ENCODE measurements at regions not wholly inside any gene's neighbourhood (a gene's known extent, or its start where the extent isn't known, plus 50 kb on each side); places are given as distances from the start of the nearest gene placed in this dataset.

DNA sequence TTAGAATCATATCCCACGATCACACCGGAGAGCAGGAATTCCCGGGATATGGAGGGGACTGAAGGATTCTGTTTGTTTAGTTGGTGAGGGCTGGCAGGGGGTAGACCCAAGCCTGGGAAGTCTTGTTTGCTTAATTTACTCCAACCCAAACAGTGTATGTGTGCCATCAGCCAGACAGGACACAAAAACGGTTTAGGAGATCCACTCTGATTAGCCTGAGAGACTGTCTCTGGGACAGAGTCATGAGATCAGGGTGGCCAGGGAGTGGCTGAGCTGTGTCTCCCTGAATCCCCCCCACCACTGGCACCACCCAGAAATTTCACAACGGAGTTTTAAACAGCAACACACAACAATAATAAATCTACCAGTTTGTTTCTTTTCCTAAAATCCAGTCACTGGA, 127.0 kb downstream of the RBFOX3 start:
- no peak overlapping the region for H3K4me3 Mint-ChIP-seq
- CTCF ChIA-PET: no interaction called here
- no peak overlapping the region for H3K27ac Mint-ChIP-seq
- H3K4me1 Mint-ChIP-seq (ENCODE audit: low read depth): no peaks in the 10 kb centered on the region
- POLR2A ChIA-PET: interaction anchor here (0.5 kb wide), 1 partner anchor 307 kb away, joined by 4 read pairs; no protein-coding TSS in a partner anchor
- no peaks in the 10 kb centered on the region for H3K9me3 Mint-ChIP-seq (ENCODE audit: insufficient read depth)
- H3K27me3 Mint-ChIP-seq (ENCODE audit: low read depth): peaks cover 28% of the 10 kb centered on the region
- H3K36me3 Mint-ChIP-seq (ENCODE audit: low read depth): no peaks in the 10 kb centered on the region
- DNase-seq (no peak), ATAC-seq (no peak)

DNA sequence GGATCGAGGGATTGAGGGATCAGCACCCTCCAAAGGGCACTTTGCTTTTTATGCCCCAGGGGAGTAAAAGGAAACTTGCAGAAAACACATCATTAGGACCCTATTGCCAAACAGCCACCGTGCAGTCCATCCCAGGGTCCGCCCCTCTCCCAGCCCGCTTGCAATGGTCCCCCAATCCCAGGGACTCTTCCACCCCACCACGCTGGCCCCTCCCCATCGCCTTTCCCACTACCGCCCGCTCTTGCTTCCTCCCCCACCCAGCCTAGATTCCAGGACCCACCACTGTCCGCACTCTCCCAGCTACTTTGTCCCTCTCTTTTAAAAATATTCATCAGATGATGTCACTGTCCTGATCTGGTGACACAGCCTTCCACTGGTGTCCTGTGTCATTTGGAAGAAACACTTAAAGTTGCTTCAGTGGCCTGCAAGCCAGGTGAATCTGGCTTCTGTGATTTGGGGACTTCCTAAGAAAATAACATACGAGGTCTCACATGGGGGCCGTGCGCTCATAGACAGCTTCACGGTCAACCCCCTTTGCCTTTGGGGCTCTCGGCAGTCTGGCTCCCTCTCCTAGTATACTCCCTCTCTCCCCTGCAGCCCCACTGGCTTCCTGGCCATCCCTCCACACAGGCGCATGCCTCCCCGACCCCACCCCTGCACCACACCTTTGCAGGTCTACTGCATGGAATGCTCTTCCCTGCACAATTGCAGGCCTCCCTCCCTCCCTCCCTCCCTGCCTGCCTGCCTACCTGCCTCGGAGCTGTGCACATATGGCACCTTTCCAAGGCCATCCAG, 127.9 kb downstream of the RBFOX3 start:
- ChIA-PET CTCF (no interaction called here), POLR2A (no interaction called here)
- ATAC-seq (no peak), DNase-seq (no peak)
- Mint-ChIP-seq H3K4me3 (no peak overlapping the region), H3K9me3 (ENCODE audit: insufficient read depth) (no peaks in the 10 kb centered on the region), H3K27me3 (ENCODE audit: low read depth) (peaks cover 28% of the 10 kb centered on the region), H3K36me3 (ENCODE audit: low read depth) (no peaks in the 10 kb centered on the region), H3K27ac (no peak overlapping the region), H3K4me1 (ENCODE audit: low read depth) (no peaks in the 10 kb centered on the region)

DNA sequence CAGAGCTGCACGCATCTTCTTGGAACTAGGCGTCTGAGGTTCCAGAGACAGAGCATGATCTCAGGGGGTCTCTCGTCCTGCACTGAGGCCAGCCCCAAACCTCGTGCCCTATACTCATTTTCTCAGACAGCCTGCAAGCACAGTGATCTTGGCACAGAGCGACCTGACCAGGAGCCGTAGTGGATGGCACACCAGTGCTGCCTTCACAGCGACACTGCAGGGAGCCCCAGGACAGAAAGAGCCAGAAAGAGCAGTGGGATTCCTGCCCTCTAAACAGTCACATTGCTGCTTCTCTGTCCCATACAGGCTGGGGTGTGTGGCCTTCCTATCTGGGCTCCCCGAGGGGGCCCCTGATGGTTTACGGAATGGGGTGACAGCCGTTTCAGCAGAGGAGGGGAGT, 131.0 kb downstream of the RBFOX3 start:
- POLR2A ChIA-PET: no interaction called here

GRCh38 chr17:79478841-79479240, 132.0 kb downstream of the RBFOX3 start:
- ATAC-seq: no peak
- Mint-ChIP-seq H3K9me3 (ENCODE audit: insufficient read depth) (no peaks in the 10 kb centered on the region), H3K27me3 (ENCODE audit: low read depth) (peaks cover 9% of the 10 kb centered on the region), H3K36me3 (ENCODE audit: low read depth) (no peaks in the 10 kb centered on the region), H3K27ac (no peak overlapping the region), H3K4me3 (no peak overlapping the region), H3K4me1 (ENCODE audit: low read depth) (no peaks in the 10 kb centered on the region)
- CTCF ChIA-PET: no interaction called here
- no peak for DNase-seq
- POLR2A ChIA-PET: no interaction called here

More for the DNA sequence above, 131.0 kb downstream of the RBFOX3 start:
- DNase-seq (no peak), ATAC-seq (no peak)
- Mint-ChIP-seq H3K27ac (no peak overlapping the region), H3K27me3 (ENCODE audit: low read depth) (peaks cover 13% of the 10 kb centered on the region), H3K36me3 (ENCODE audit: low read depth) (no peaks in the 10 kb centered on the region), H3K9me3 (ENCODE audit: insufficient read depth) (no peaks in the 10 kb centered on the region), H3K4me1 (ENCODE audit: low read depth) (no peaks in the 10 kb centered on the region), H3K4me3 (no peak overlapping the region)
- CTCF ChIA-PET: no interaction called here

- no peaks in the 10 kb centered on the region for H3K4me1 Mint-ChIP-seq (ENCODE audit: low read depth)
- no peak overlapping the region for H3K27ac Mint-ChIP-seq
- peaks cover 4% of the 10 kb centered on the region for H3K27me3 Mint-ChIP-seq (ENCODE audit: low read depth)
- H3K9me3 Mint-ChIP-seq (ENCODE audit: insufficient read depth): no peaks in the 10 kb centered on the region
- CTCF ChIA-PET: no interaction called here
- ATAC-seq: no peak
- POLR2A ChIA-PET: no interaction called here
- H3K36me3 Mint-ChIP-seq (ENCODE audit: low read depth): no peaks in the 10 kb centered on the region
- DNase-seq: no peak
- H3K4me3 Mint-ChIP-seq: no peak overlapping the region
These were observed 132.8 kb downstream of the RBFOX3 start for GRCh38 chr17:79478051-79478461.

DNA sequence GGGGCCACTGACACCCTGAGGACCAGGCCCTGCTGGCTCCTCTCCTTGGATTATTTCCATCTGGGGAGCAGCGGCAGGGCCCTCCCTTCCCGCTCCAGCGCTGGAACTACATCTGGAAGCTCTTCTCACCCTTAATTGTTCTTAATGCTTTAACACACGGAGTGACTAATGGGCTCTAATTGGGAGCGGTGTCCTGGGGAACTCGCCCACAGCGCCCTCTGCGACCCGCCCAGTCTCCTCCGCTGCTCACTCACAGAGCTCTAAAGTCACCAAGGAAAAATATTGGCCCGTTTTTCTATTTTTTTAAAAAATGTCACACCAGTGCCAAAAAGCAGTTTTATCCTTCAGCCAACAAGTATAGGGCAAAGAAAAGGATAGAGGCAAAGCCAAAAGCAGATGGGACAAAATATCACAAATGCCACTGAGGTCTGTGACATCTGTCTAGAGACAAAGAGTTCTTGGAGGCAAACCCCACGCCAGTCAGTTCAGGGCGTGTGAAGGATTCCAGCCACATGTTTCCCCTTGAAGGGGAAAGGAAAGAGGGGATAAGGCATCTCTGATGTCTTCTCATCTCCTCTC, 134.7 kb downstream of the RBFOX3 start:
- ATAC-seq: no peak
- no peaks in the 10 kb centered on the region for H3K36me3 Mint-ChIP-seq (ENCODE audit: low read depth)
- no peak overlapping the region for H3K4me3 Mint-ChIP-seq
- no peaks in the 10 kb centered on the region for H3K9me3 Mint-ChIP-seq (ENCODE audit: insufficient read depth)
- DNase-seq: no peak
- ChIA-PET POLR2A (no interaction called here), CTCF (no interaction called here)
- no peaks in the 10 kb centered on the region for H3K27me3 Mint-ChIP-seq (ENCODE audit: low read depth)
- no peak overlapping the region for H3K27ac Mint-ChIP-seq
- no peaks in the 10 kb centered on the region for H3K4me1 Mint-ChIP-seq (ENCODE audit: low read depth)

DNA sequence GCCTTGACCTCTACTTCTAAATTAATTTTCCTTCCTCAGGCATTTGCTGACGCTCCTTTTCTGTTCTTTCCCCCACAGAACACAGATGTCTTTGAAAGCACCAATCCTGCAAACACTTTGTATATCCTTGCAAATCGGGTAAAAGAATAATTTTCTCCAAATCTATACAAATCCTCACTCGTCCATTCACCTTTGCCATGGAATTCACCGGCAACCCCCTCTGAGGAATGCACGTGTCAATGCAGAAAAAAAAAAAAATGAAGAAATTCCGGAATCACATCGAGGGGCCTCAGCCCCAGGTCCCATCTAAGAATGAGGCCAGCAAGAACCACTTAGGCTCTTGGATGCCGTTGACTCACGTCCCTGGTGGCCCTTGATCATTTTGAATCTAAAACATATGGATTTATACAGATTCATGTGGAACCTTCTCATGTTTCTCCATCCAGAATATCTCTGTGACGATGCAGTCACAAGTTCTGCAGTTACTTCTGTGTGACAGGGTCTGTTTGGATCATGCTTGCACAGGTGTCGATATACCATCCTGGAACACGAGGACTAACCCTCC, 136.9 kb downstream of the RBFOX3 start:
- Mint-ChIP-seq H3K27ac (no peak overlapping the region), H3K9me3 (ENCODE audit: insufficient read depth) (no peaks in the 10 kb centered on the region), H3K4me1 (ENCODE audit: low read depth) (no peaks in the 10 kb centered on the region), H3K4me3 (no peak overlapping the region), H3K27me3 (ENCODE audit: low read depth) (no peaks in the 10 kb centered on the region), H3K36me3 (ENCODE audit: low read depth) (no peaks in the 10 kb centered on the region)
- DNase-seq: no peak
- no peak for ATAC-seq
- CTCF ChIA-PET: no interaction called here
- POLR2A ChIA-PET: no interaction called here

GRCh38 chr17:79473111-79473875, 137.6 kb downstream of the RBFOX3 start:
- Mint-ChIP-seq H3K4me1 (ENCODE audit: low read depth) (no peaks in the 10 kb centered on the region), H3K36me3 (ENCODE audit: low read depth) (no peaks in the 10 kb centered on the region), H3K27me3 (ENCODE audit: low read depth) (no peaks in the 10 kb centered on the region), H3K4me3 (no peak overlapping the region), H3K9me3 (ENCODE audit: insufficient read depth) (no peaks in the 10 kb centered on the region), H3K27ac (no peak overlapping the region)
- ATAC-seq (no peak), DNase-seq (no peak)
- ChIA-PET POLR2A (no interaction called here), CTCF (no interaction called here)

DNA sequence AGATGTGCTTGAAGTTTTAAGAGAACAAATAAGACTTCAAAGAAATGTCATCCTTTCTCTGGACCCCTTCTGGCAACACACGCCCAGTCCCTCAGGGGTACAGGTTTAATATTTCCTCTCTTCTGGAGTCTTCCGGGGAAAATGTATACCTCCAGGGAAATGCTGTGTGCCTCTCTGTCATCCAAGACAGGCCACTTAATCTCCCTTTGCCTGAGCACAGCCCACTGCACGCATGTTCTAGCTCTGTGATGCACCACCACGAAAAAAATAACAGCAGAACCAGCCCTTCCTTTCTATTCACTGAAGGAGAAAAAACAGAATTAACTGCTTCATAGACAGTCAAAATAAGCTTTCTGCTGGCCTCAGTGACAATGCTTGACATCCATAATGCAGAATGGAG, 140.1 kb downstream of the RBFOX3 start:
- ATAC-seq (no peak), DNase-seq (no peak)
- no peaks in the 10 kb centered on the region for H3K36me3 Mint-ChIP-seq (ENCODE audit: low read depth)
- no peaks in the 10 kb centered on the region for H3K9me3 Mint-ChIP-seq (ENCODE audit: insufficient read depth)
- CTCF ChIA-PET: no interaction called here
- no peak overlapping the region for H3K27ac Mint-ChIP-seq
- H3K4me1 Mint-ChIP-seq (ENCODE audit: low read depth): no peaks in the 10 kb centered on the region
- H3K4me3 Mint-ChIP-seq: no peak overlapping the region
- no peaks in the 10 kb centered on the region for H3K27me3 Mint-ChIP-seq (ENCODE audit: low read depth)
- POLR2A ChIA-PET: no interaction called here

DNA sequence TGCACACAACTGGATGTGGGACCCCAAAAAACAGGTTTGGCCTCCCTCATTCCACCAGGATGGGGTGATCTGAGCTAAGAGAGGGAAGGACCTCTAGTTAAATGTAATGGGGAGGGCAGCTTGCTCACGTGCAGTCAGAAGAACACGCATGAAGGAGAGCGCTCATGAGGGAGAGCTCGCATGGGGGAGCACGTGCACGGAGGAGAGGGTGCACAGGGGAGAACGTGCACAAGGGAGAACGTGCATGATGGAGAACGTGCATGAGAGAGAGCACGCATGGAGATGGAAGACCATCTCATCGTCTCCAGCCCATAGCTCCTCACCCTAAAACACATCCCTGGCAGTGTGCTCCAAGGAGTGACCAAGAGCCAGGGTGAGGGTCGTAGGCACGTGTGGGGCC, 141.2 kb downstream of the RBFOX3 start:
- no peak overlapping the region for H3K4me3 Mint-ChIP-seq
- H3K27ac Mint-ChIP-seq: no peak overlapping the region
- no peak for DNase-seq
- H3K27me3 Mint-ChIP-seq (ENCODE audit: low read depth): no peaks in the 10 kb centered on the region
- ChIA-PET POLR2A (no interaction called here), CTCF (no interaction called here)
- H3K9me3 Mint-ChIP-seq (ENCODE audit: insufficient read depth): no peaks in the 10 kb centered on the region
- ATAC-seq: no peak
- no peaks in the 10 kb centered on the region for H3K4me1 Mint-ChIP-seq (ENCODE audit: low read depth)
- no peaks in the 10 kb centered on the region for H3K36me3 Mint-ChIP-seq (ENCODE audit: low read depth)

DNA sequence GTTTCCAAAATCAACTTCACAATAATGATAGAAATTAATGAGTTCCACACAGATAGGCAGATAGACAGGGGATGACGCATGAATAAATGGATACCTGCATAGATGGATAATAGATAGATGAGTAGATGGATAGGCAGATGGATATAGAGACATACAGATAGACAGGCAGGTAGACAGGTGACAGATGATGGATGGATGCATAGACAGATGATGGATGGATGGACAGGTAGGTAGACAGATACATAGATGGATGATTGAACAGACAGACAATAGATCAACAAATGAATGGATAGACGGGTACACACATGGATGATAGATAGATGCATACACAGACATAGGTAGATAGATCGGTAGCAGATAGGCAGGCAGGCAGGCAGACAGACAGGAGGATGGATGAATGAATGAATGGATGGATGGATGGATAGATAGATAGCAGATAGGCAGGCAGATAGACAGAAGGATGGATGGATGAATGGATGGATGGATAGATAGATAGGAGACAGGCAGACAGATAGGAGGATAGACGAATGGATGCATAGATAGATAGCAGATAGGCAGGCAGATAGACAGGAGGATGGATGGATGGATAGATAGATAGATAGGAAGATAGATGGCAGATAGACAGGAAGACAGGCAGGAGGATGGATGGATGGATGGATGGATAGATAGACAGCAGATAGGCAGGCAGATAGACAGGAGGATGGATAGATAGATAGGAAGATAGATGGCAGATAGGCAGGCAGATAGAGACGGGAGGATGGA, 142.5 kb downstream of the RBFOX3 start:
- ChIA-PET CTCF (no interaction called here), POLR2A (no interaction called here)
- Mint-ChIP-seq H3K9me3 (ENCODE audit: insufficient read depth) (no peaks in the 10 kb centered on the region), H3K27me3 (ENCODE audit: low read depth) (no peaks in the 10 kb centered on the region), H3K36me3 (ENCODE audit: low read depth) (no peaks in the 10 kb centered on the region), H3K4me3 (no peak overlapping the region), H3K4me1 (ENCODE audit: low read depth) (no peaks in the 10 kb centered on the region), H3K27ac (no peak overlapping the region)
- DNase-seq (no peak), ATAC-seq (no peak)

Measured in activated CD8-positive, alpha-beta T cell treated with anti-CD3 and anti-CD28 coated beads, Interleukin-2, amount 10 ng/mL, durations not matched to agents 7 days and 5 days (primary cell).